ENCODE measurements at regions not wholly inside any gene's neighbourhood (a gene's known extent, or its start where the extent isn't known, plus 50 kb on each side); places are given as distances from the start of the nearest gene placed in this dataset.

DNA sequence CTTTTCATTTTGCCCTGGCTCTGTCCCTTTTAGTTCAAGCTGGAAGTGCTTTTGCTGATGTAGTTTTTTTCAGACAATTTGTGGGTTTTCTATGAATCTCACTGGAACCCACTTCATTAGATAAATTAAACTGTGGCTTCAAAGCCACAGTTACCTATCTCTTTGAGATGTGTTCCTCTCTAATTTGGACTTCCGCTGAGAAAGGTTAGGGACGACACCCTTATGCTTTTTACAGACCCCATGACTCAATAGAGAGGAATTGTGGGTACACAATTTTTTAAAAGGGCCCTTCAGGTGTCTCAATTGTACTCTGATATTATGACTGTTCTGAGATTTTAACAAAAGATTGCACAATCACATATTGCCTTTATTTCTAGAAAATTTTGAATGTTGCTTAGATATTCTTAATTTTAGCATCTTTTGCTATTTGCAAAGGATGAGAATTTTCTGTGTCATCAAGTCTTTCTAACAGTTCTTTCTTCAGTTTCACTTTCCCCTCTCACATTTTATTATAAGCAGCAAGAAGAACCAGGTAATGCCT, 110.6 kb downstream of the GADD45G start:
- no peak for TF ChIP-seq EZH2 (IDR thresholded peaks at IDR 0.05; ENCODE audit: borderline replicate concordance)
- TF ChIP-seq, protein P1, sequence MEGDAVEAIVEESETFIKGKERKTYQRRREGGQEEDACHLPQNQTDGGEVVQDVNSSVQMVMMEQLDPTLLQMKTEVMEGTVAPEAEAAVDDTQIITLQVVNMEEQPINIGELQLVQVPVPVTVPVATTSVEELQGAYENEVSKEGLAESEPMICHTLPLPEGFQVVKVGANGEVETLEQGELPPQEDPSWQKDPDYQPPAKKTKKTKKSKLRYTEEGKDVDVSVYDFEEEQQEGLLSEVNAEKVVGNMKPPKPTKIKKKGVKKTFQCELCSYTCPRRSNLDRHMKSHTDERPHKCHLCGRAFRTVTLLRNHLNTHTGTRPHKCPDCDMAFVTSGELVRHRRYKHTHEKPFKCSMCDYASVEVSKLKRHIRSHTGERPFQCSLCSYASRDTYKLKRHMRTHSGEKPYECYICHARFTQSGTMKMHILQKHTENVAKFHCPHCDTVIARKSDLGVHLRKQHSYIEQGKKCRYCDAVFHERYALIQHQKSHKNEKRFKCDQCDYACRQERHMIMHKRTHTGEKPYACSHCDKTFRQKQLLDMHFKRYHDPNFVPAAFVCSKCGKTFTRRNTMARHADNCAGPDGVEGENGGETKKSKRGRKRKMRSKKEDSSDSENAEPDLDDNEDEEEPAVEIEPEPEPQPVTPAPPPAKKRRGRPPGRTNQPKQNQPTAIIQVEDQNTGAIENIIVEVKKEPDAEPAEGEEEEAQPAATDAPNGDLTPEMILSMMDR (IDR thresholded peaks at IDR 0.05; ENCODE audit: poor library complexity) = no peak

All from hepatocyte (in vitro differentiated cells).